ENCODE measurements at regions not wholly inside any gene's neighbourhood (a gene's known extent, or its start where the extent isn't known, plus 50 kb on each side); places are given as distances from the start of the nearest gene placed in this dataset.
A peak's percentile ranks its signal among the peaks of the same experiment; 100 is the strongest.

GRCh38 chr9:108793573-108793972, 62.2 kb downstream of the ACTL7B start:
- Mint-ChIP-seq H3K4me1 (ENCODE audit: insufficient read depth, unreplicated experiment) (no peaks in the 10 kb centered on the region), H3K36me3 (ENCODE audit: insufficient read depth, unreplicated experiment) (peaks cover 9% of the 10 kb centered on the region), H3K9me3 (ENCODE audit: unreplicated experiment) (no peaks in the 10 kb centered on the region), H3K27me3 (ENCODE audit: insufficient read depth, unreplicated experiment) (no peaks in the 10 kb centered on the region), H3K27ac (ENCODE audit: low read depth, unreplicated experiment) (no peak overlapping the region), H3K4me3 (ENCODE audit: unreplicated experiment) (no peak overlapping the region)
- intact Hi-C loops (cut with micrococcal nuclease): no loop called here
- no peak for DNase-seq (ENCODE audit: unreplicated experiment)
- POLR2A ChIA-PET: no interaction called here
- CTCF ChIA-PET: no interaction called here
- no TSS peak for BruUV-seq (replicated peaks)
- no peak for TF ChIP-seq CTCF (IDR thresholded peaks at IDR 0.05; ENCODE audit: unreplicated experiment)

- no peak overlapping the region for H3K27ac Mint-ChIP-seq (ENCODE audit: low read depth, unreplicated experiment)
- H3K9me3 Mint-ChIP-seq (ENCODE audit: unreplicated experiment): no peaks in the 10 kb centered on the region
Observed at GRCh38 chr9:108789742-108790141, 66.0 kb downstream of the ACTL7B start.

GRCh38 chr9:108787690-108788048, 68.1 kb downstream of the ACTL7B start:
- POLR2A ChIA-PET: interaction anchor here (1.0 to 3.0 kb wide), 10 partner anchors 10 to 1307 kb away, joined by 3 to 15 read pairs (median 4); no protein-coding TSS in a partner anchor
- Mint-ChIP-seq H3K4me1 (ENCODE audit: insufficient read depth, unreplicated experiment) (peaks cover 31% of the 10 kb centered on the region), H3K4me3 (ENCODE audit: unreplicated experiment) (peak overlapping the region; percentile 59), H3K9me3 (ENCODE audit: unreplicated experiment) (no peaks in the 10 kb centered on the region), H3K27me3 (ENCODE audit: insufficient read depth, unreplicated experiment) (no peaks in the 10 kb centered on the region), H3K27ac (ENCODE audit: low read depth, unreplicated experiment) (peak overlapping the region; percentile 73), H3K36me3 (ENCODE audit: insufficient read depth, unreplicated experiment) (peaks cover 9% of the 10 kb centered on the region)
- intact Hi-C loops (cut with micrococcal nuclease): no loop called here
- peak; percentile 76 for DNase-seq (ENCODE audit: unreplicated experiment)
- no peak for TF ChIP-seq CTCF (IDR thresholded peaks at IDR 0.05; ENCODE audit: unreplicated experiment)
- BruUV-seq (replicated peaks): TSS peak; percentile 87
- CTCF ChIA-PET: interaction anchor here (1.1 to 4.4 kb wide), 5 partner anchors 10 to 1322 kb away, joined by 3 to 20 read pairs (median 3); no protein-coding TSS in a partner anchor

More at GRCh38 chr9:108789742-108790141, 66.0 kb downstream of the ACTL7B start:
- no peak overlapping the region for H3K4me3 Mint-ChIP-seq (ENCODE audit: unreplicated experiment)
- no peak for TF ChIP-seq CTCF (IDR thresholded peaks at IDR 0.05; ENCODE audit: unreplicated experiment)
- POLR2A ChIA-PET: no interaction called here
- no TSS peak for BruUV-seq (replicated peaks)
- H3K36me3 Mint-ChIP-seq (ENCODE audit: insufficient read depth, unreplicated experiment): peaks cover 9% of the 10 kb centered on the region
- intact Hi-C loops (cut with micrococcal nuclease): no loop called here
- H3K4me1 Mint-ChIP-seq (ENCODE audit: insufficient read depth, unreplicated experiment): peaks cover 31% of the 10 kb centered on the region
- H3K27me3 Mint-ChIP-seq (ENCODE audit: insufficient read depth, unreplicated experiment): no peaks in the 10 kb centered on the region
- CTCF ChIA-PET: no interaction called here
- no peak for DNase-seq (ENCODE audit: unreplicated experiment)

- Mint-ChIP-seq H3K9me3 (ENCODE audit: unreplicated experiment) (no peaks in the 10 kb centered on the region), H3K27me3 (ENCODE audit: insufficient read depth, unreplicated experiment) (no peaks in the 10 kb centered on the region), H3K36me3 (ENCODE audit: insufficient read depth, unreplicated experiment) (peaks cover 9% of the 10 kb centered on the region), H3K4me1 (ENCODE audit: insufficient read depth, unreplicated experiment) (peaks cover 31% of the 10 kb centered on the region), H3K4me3 (ENCODE audit: unreplicated experiment) (peak overlapping the region; percentile 59), H3K27ac (ENCODE audit: low read depth, unreplicated experiment) (peak overlapping the region; percentile 73)
- CTCF ChIA-PET: interaction anchor here (0.7 to 4.4 kb wide), 10 partner anchors 10 to 1321 kb away, joined by 3 to 20 read pairs (median 4); no protein-coding TSS in a partner anchor
- DNase-seq (ENCODE audit: unreplicated experiment): peak; percentile 93
- TF ChIP-seq CTCF (IDR thresholded peaks at IDR 0.05; ENCODE audit: unreplicated experiment): no peak
- intact Hi-C loops (cut with micrococcal nuclease): no loop called here
- POLR2A ChIA-PET: interaction anchor here (0.6 to 3.0 kb wide), 14 partner anchors 8 to 1306 kb away, joined by 3 to 15 read pairs (median 4); no protein-coding TSS in a partner anchor
- BruUV-seq (replicated peaks): no TSS peak
Observed at GRCh38 chr9:108786901-108787689, 68.7 kb downstream of the ACTL7B start.
